HG03342 (cell line): ENCODE measurements at regions not wholly inside any gene's neighbourhood (a gene's known extent, or its start where the extent isn't known, plus 50 kb on each side); places are given as distances from the start of the nearest gene placed in this dataset.

Experiments used
- ATAC-seq: cut with Tn5 transposase; IDR thresholded peaks from one replicate; pipeline ENCODE4 v1.9.1; 2021; ENCODE audit warnings: mild to moderate bottlenecking, moderate library complexity; ENCODE audit not compliant: unreplicated experiment

- ATAC-seq: no peak
Measured at GRCh38 chr2:21480162-21480561, 356.4 kb downstream of the TDRD15 start.

- ATAC-seq: no peak
Measured at GRCh38 chr2:21484643-21485042, 360.9 kb downstream of the TDRD15 start.

- no peak for ATAC-seq
Measured at GRCh38 chr2:21486445-21486844, 362.7 kb downstream of the TDRD15 start.

DNA sequence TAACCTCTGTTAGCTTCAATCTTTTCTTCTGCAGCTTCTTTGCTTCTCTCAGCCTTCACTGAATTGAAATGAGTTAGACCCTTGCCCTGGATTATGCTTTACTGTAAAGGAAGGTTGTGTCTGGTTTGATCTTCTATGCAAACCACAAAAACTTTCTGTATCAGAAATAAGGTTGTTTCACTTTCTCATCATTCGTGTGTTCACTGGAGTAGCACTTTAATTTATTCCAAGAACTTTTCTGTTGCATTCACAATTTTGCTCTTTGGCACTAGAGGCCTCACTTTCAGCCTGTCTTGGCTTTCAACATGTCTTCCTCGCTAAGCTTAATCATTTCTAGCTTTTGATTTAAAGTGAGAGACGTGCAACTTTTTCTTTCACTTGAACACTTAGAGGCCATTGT lies 365.3 kb downstream of the TDRD15 start:
- ATAC-seq: no peak

- no peak for ATAC-seq
Measured at GRCh38 chr2:21498016-21498415, 374.2 kb downstream of the TDRD15 start.

- no peak for ATAC-seq
Measured at GRCh38 chr2:21500401-21500945, 376.7 kb downstream of the TDRD15 start.

- no peak for ATAC-seq
Measured at GRCh38 chr2:21501376-21502027, 377.7 kb downstream of the TDRD15 start.

GRCh38 chr2:21515903-21516302 lies 392.1 kb downstream of the TDRD15 start:
- ATAC-seq: no peak

DNA sequence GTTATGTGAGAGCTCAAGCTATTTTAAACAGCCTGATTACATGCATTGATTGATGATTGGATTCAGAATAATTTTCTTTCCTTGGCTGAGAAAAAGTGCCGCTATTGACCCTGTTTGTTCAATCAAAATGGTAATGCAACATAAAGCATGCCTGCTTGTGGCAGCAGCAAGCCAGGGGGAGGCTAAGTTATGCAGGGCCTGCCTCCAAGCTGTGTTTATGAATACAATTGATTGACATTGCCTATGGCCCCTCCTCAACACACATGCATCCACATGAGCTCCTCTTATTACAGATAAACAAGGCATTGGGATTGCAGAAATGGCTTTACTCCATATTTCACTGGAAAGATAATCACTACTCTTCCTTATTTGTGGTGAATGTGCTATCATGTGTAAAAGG lies 395.6 kb downstream of the TDRD15 start:
- ATAC-seq: no peak

DNA sequence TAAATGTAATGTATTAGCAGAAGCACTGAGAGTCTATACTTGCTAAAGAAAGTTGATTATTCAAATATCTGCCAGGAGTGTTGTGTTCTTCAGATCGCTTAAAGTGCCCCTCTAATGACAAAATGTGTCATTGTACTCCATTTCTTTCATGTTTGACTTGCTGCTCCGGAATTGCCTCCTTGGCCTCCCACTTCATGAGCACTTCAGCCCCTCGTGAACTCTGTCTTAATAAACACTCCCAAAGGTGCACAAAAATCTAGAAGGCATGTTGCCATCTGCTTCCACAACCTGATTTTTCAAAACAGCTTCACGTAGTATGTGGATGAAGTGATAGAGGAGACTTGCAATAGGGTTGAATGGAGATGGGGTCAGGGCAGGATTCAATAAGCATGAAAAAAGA lies 396.1 kb downstream of the TDRD15 start:
- no peak for ATAC-seq

- ATAC-seq: no peak
Measured at GRCh38 chr2:21535826-21536225, 412.1 kb downstream of the TDRD15 start.

DNA sequence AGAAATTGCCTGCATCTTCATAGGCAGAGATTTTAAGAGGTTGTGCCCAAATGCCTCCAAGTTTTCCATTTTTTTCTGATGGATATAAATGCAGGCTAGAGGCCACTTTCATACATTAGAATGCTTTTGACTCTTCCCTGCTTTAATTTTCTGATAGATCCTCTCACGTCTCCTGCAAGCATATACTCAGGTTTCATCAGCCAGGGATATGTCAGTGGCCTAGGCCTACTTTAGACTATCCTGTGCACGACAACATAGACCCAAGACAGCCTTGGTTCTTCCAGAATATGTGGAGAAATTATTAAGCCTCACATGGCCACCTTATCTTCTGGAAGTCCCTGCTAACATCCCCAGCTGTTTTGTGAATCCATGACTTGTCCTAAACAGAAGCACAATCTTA lies 415.9 kb downstream of the TDRD15 start:
- ATAC-seq: no peak

GRCh38 chr2:21543630-21544029 lies 419.9 kb downstream of the TDRD15 start:
- no peak for ATAC-seq

- ATAC-seq: no peak
Measured at GRCh38 chr2:21544392-21544791, 420.6 kb downstream of the TDRD15 start.

- ATAC-seq: no peak
Measured at GRCh38 chr2:21552981-21553380, 429.2 kb downstream of the TDRD15 start.

- no peak for ATAC-seq
Measured at GRCh38 chr2:21559351-21559750, 435.6 kb downstream of the TDRD15 start.

- no peak for ATAC-seq
Measured at GRCh38 chr2:21561965-21562364, 438.2 kb downstream of the TDRD15 start.

DNA sequence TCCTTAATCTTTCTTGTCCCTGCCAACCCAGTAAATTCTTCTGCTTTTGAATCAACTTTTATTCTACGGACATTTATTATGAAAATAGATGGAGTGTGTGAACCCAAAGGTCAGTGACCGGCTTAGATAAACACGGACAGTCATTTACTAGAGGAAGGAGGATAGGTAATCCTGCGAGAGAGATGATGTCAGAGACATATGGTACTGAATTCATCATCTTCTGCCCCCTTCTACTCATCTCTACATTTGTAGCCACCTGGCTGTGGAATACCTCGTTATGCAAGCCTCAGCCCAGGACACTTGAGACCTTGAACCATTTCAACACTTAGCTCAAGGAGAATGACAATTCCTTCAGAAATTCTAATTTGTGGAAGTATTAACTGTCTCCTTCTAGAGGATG lies 443.6 kb downstream of the TDRD15 start:
- no peak for ATAC-seq

- ATAC-seq: no peak
Measured at GRCh38 chr2:21571686-21572085, 447.9 kb downstream of the TDRD15 start.

DNA sequence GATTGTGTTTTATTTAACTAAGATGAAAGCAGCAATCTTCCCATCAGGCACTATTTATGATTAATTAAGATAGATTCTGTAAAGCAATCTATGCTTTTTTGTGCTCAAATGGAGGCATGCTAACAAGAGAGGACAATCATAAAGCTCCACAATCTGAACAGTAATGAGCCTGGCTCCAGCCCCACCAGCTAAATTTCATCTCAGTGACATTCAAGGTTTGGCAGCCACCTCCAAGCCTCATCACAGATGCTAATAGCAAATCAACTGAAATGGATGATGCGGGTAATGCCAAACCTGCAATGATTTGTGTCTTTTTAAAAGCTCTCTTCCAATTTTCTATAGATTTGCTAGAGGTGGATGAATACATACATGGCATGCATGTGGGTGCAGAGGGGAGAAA lies 456.6 kb downstream of the TDRD15 start:
- ATAC-seq: no peak

DNA sequence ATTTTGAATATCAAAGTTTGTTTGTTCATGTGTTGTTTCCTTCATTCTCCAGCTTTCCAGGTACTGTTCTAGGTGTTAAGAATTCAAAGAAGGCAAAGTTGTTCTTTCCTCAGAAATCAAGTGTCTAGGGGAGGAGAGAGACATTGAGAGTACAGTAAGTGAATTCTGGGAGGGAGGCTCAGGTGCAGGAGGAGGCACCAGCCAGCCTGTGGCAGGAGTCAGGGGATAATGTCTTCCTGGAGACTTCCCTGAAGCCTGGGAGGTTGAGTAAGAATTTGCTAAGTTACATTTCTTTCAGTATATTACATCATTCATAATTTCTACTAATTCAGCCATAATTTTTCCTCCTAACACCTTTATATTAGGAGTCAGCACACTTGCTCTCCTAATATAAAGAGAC lies 462.1 kb downstream of the TDRD15 start:
- no peak for ATAC-seq

DNA sequence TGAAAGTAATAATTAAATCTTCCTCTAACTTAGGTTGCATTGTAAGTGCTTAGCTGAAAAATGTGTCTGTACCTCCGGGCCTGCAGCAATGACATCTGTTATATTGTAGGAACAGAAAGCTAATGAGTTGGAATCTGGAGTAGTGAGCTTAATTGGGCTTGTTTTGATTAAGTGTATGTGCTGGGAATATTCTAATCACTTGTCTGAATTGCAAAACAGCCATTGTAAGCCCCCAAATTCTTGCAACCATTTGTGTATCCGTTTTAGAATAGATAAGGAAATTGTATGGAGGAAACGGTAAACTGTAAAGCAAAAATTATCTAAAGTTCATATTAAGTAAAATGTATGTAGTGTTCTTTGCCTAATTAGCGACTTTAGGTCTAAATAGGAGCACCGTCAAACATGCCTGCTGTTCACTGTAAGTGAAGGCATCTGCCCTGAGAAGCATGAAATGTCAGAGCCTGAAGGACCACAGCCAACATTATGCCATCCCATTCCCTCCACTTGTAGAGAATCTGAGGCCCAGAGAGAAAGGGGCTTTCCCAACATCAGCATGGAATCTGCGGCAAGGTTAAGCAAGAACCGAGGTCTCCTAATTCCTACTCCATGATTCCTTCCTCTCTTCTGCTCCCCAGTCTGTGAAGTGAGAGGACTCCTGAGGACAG lies 466.4 kb downstream of the TDRD15 start:
- no peak for ATAC-seq

GRCh38 chr2:21591926-21592325 lies 468.2 kb downstream of the TDRD15 start:
- ATAC-seq: no peak
